ENCODE measurements at regions not wholly inside any gene's neighbourhood (a gene's known extent, or its start where the extent isn't known, plus 50 kb on each side); places are given as distances from the start of the nearest gene placed in this dataset.
"Not testable (repeated sequence)": the region's sequence is repeated elsewhere in the genome, so short reads cannot be mapped to it uniquely, and the experiment has no call there.

- TF ChIP-seq RAD21 (IDR thresholded peaks at IDR 0.05; ENCODE audit: low read length); POLR2A (IDR thresholded peaks at IDR 0.05; ENCODE audit: low read depth, low read length); RFX5 (IDR thresholded peaks at IDR 0.05; ENCODE audit: low read depth, low read length); RCOR1 (IDR thresholded peaks at IDR 0.05; ENCODE audit: insufficient replicate concordance, low read length); SMC3 (IDR thresholded peaks at IDR 0.05; ENCODE audit: low read depth, low read length); MAZ (IDR thresholded peaks at IDR 0.05; ENCODE audit: borderline replicate concordance, low read depth, low read length); NFE2L2 (IDR thresholded peaks at IDR 0.05; ENCODE audit: low read depth, low read length); ELK1 (IDR thresholded peaks at IDR 0.05; ENCODE audit: borderline replicate concordance, low read depth, low read length); MXI1 (IDR thresholded peaks at IDR 0.05; ENCODE audit: borderline replicate concordance, low read depth, low read length): not testable (repeated sequence)
- TF ChIP-seq, protein P1, sequence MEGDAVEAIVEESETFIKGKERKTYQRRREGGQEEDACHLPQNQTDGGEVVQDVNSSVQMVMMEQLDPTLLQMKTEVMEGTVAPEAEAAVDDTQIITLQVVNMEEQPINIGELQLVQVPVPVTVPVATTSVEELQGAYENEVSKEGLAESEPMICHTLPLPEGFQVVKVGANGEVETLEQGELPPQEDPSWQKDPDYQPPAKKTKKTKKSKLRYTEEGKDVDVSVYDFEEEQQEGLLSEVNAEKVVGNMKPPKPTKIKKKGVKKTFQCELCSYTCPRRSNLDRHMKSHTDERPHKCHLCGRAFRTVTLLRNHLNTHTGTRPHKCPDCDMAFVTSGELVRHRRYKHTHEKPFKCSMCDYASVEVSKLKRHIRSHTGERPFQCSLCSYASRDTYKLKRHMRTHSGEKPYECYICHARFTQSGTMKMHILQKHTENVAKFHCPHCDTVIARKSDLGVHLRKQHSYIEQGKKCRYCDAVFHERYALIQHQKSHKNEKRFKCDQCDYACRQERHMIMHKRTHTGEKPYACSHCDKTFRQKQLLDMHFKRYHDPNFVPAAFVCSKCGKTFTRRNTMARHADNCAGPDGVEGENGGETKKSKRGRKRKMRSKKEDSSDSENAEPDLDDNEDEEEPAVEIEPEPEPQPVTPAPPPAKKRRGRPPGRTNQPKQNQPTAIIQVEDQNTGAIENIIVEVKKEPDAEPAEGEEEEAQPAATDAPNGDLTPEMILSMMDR (conservative IDR thresholded peaks at IDR 0.05; ENCODE audit: low read depth, low read length) = not testable (repeated sequence)
- TF ChIP-seq CEBPB (IDR thresholded peaks at IDR 0.05; ENCODE audit: low read depth, low read length) = peak; percentile 81
These were observed 121.8 kb upstream of the RASA1 start for GRCh38 chr5:87145853-87146252.
